Activated CD8-positive, alpha-beta memory T cell treated with anti-CD3 and anti-CD28 coated beads, Interleukin-2, amount 50 U/mL, for 1 hour (primary cell): ENCODE measurements at regions not wholly inside any gene's neighbourhood (a gene's known extent, or its start where the extent isn't known, plus 50 kb on each side); places are given as distances from the start of the nearest gene placed in this dataset.
"Not testable (repeated sequence)": the region's sequence is repeated elsewhere in the genome, so short reads cannot be mapped to it uniquely, and the experiment has no call there.

ENCODE experiments used
- DNase-seq: peaks from one replicate; pipeline ENCODE4 v3.0.0-alpha.2; 2020; ENCODE audit errors: extremely low read depth

DNA sequence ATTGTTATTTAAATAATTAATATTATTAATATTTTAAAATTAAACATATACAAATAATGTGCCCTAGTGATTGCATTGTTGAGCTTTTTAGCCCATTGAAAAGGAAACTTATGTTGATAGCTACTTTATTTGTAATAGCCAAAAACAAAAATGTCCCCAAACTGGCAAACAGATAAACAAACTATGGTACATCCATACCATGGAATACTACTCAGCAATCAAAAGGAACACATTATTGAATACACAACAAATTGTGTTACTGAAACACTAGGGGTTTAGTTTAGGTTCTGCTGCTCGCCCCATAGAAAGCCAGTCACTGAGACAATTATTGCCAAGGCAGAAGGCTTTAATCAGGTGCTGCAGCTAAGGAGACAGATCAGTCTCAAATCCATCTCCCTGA lies 239.7 kb upstream of the KITLG start:
- DNase-seq = no peak

DNA sequence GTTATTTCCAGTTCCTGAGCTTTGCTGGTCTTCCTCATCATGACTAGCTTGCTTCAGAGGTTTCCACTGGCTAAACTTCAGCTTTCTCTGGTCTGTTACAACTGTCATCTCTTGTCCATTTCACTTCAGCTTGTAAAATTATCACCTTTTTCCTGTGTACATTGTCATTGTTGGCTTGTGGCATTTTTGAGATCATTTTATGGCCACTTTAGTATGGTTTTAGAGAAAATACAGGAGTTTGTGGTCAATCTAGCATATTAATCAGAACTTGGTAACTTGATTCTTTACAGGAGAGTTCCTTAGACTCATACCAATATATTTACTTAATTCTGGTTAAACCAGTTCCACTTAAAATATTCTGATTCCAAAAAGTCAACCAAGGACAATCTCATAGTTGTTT lies 235.9 kb upstream of the KITLG start:
- no peak for DNase-seq

DNA sequence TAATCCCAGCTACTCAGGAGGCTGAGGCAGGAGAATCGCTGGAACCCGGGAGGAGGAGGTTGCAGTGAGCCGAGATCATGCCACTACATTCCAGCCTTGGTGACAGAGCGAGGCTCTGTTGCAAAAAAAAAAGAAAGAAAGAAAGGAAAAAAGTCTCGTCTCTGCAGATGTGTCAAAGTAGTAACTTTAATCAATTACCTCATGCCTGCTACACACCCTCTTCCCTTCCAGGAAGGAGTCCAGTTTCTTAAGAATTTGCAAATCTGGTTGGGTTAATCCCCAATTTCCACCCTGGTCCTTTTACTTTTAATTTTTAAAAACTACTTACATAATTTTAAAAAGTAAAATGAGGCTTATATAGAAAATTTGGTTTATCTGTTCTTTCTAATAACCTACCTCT lies 234.5 kb upstream of the KITLG start:
- no peak for DNase-seq

DNA sequence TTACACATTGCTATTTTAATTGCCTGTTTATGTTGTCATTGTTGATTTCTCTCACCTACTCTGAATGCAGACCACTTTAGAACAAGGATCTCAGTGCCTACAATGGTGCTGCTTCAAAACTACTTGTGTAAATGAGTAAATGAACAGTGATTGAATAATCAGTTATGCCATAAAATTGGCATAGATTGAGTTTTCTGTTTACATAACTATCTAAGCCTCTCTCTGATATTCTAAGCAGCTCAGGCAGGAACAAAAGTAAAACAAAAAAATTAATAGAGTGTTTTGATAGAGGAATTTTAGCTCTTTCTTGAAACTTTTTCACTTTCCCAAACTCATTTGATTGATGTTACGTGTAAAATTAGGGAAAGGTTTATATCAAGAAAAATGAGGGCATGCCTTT lies 232.3 kb upstream of the KITLG start:
- no peak for DNase-seq

DNA sequence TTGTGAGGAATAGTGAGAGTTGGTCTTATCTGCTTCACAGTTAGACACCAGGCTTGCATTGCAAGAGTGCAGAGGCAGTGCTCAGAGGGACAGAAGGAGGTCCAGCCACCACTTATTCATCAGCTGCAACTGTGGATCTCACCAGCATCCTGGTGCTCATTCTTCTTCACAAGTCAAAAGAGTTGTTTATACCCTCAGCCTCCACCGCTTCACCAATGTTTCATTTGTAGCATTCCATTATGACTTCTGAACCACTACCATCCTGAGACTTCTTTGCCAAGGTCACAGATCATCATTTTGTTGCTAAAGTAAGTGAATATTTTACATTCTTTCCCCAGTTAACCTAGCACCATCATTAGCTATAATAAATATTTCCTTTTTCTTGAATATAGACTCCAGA lies 230.5 kb upstream of the KITLG start:
- no peak for DNase-seq

DNA sequence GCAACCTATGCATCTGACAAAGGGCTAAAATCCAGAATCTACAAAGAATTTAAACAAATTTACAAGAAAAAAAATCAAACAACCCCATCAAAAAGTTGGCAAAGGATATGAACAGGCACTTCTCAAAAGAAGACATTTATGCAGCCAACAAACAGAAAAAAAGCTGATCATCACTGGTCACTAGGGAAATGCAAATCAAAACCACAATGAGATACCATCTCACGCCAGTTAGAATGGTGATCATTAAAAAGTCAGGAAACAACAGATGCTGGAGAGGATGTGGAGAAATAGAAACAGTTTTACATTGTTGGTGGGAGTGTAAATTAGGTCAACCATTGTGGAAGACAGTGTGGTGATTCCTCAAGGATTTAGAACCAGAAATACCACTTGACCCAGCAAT lies 229.6 kb upstream of the KITLG start:
- DNase-seq = not testable (repeated sequence)

DNA sequence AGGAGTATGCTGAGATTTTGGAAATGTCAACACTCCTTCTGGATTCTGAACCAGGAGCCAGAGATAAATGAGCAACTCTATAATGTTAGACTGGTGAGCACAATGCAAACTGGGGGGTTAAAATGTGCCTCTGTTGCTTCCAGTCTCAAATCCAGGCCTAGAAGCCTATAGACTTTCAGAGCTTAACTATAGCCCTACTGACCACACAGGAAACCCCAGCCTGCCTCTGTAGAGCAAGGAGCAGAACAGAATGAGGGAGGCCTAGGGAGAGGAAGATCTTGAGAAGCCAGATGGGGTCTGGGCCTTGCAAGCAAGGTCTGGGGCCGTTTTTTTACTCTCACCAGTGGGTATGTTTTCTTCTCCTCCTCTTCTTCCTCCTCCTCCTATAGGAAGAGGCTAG lies 225.4 kb upstream of the KITLG start:
- DNase-seq = no peak

DNA sequence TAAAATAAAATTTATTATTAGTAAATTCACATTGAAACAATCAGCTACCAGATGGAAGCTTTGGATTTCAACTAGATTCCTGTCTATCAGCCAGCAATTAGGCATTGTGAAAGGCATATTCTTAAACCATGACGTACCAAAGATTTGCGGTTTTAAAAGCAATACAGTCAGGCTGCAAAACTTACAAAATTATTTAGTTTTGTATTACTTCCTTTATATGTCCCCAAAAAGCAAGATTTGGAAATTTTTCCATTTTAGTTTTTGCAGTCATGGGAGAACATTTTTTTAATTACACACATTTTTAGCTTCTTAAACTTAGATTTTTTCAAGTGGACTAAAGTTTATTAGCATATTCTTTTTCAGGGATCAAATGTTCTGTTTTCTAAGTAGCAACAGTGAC lies 225.0 kb upstream of the KITLG start:
- no peak for DNase-seq

DNA sequence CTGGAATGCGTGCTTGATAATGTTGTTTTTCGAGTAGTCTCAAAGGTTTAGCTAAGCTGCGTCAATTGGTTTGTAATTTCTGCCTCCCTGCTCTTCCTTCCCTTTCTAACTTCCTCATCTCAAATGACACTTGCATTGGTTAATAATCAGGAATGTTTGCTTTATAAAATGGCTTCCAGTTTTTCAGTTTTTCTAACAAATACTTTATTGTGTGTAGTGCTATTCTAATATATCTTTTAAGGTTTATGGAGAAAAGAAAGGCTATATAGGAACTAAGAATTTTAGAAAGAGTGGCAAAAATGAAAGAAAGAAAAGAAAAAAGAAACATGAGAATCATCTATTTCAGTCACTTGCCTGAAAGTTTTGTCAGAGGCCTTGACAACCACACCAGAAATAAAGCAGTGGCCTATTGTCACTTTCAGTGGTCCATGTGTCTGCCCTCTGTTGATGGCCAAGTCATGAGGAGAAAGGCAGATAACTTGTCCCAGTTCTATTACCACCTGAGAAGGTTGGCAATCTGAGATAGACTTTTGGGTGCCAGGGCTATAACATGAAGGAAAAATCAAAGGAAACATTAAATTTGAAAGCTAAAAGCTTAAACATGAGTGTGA lies 221.9 kb upstream of the KITLG start:
- DNase-seq = no peak

DNA sequence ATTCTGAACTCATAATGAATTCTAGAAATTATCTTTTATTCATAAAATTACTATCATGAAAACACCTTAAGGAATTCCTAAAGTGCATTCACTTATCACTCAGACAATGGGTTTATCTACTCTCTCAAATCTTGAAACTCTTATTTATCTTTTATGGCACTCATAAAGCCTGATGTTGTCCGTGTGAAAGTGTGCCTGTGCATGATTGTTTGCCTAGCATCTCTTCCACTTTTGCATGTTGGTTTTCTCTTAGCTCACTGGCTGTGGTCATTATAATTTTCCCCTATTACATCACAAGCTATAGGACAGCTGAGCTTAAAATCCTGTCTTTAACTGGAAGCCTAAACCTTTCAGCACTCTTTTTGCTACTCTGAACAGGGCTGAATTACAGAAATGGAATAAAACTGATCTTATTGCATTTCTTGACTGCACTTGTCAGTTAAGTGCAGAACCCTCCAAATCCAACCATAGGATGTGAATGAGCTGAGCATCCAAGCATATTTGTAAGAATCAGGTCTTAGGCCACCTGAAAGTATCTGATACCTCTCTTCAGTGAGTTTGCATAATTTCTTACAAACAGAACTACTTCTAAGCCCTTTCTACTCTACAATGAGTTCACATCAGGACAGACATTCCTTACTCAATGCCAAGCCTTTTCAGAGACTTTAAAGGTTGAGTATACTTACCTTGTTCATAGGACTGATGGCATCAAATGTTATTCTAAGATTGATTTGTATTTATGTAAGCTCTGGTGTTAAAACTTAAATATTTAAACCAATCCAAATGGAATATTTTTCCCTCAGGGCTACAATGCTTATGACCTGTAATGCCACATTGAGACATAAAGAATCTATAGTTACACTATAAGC lies 221.2 kb upstream of the KITLG start:
- no peak for DNase-seq

DNA sequence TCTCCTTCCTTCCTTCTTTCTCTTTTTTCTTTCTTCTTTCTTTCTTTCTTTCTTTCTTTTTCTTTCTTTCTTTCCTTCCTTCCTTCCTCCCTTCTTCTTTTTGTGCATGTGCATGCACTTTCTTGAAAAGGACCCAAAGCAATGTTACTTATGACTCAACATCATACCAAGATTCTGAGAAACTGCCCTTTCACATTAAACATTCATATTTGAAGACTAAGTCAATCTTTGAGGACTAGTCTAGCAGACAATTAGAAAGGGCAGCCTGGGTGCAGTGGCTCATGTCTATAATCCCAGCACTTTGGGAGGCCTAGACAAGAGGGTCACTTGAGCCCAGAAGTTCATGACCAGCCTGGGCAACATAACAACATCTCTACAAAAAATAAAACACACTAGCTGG lies 212.8 kb upstream of the KITLG start:
- DNase-seq = no peak

DNA sequence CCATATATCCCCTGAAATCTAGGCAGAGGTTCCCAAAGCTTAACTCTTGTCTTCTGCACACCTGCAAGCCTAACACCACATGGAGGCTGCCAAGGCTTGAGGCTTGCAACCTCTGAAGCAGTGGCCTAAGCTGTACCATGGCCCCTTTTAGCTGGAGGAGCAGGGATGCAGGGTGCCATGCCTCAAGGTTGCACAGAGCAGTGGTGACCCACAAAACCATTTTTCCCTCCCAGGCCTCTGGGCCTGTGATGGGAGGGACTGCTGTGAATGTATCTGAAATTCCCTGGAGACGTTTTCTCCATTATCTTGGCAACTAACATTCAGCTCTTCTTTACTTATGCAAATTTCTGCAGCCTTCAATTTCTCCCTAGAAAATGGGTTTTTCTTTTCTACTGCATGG lies 210.0 kb upstream of the KITLG start:
- no peak for DNase-seq

DNA sequence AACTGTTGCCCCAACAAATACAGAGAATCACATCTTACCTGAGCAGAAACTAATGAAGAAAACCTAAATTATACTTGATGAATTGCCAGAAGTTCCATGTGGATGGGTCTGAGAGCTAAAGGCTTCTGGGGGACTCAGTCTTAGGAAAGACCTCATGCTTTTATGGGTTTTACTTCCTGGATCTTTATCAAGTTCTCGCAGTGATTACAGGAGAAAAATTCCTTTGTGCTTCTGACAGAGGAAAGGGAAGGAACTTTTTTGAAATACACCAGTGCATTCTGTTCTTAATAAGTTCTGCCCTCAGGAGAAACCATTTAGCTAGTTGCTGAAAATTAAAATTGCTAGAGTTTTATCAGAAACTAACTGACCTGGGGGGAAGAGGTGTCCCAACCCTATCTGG lies 203.9 kb upstream of the KITLG start:
- DNase-seq = no peak

DNA sequence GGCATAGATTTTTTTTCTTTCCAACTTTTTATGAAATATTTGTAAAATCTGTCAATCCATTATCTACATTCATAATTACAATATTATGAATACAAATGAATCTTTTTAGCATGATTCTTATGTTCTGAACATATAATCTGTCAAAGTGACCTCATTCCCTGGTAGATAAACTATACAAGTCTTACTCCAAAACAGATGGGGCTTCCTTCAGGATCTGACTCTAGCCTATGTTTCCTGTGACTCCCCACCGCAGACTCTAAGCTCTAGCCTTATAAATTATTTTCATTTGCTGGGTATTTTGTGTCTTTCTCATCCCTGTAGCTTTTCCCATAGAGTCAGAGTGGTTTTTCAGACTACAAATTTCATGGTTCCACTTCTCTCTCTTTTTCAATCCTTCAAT lies 202.1 kb upstream of the KITLG start:
- DNase-seq = no peak

DNA sequence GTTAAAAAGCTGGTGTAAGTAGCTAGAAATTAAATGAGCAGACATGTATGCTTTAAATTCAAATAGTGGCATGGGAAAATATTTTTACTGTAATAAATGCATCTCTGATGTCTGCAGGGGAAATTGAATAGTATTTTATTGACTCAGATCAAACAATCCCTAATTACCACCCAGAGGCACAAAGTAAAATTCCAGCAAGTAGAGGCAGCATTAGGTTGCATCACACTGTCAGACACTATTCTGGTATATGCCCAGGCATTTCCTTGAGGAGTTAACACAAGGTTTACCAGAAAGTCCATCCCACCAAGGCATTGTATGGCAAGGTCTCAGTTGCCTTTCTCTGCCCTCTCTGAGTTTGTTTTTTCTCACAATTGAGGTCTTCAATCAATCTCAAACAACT lies 201.6 kb upstream of the KITLG start:
- DNase-seq = no peak

DNA sequence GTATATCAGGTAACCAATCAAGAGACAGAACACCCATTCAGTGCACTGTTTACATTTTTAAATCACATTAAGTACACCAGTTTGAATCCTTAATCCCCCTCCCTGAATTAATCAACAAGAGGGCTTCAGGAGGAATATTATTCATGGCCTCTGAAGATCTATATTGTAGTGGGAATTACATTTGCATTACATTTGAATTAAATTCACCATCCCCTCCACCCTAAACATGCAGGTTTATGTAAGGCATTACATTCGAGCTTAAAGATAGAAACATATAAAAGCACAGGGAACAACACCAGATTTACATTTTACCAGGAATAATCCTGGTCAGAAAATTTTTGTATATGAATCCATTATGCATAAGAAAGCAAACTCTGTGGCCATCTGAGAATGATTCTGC lies 197.8 kb upstream of the KITLG start:
- no peak for DNase-seq

DNA sequence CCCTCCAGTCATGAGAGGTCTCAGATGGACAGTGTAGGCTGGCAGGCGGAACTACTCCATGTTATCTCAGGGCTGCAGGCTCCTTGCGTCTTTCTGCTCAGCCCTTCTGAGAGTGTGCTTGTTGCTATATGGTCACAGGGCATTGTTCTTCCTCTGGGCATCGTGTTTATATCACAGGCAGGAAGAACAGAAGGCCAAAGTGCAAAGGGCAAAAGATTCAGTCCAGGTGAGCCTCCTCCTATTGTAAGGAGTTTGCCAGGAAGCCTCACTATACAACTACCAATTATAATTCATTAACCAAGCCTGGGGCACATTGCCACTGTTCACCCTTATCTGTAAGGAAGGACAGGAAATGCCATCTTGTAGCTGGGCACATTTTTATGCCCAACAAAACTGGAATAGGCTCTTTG lies 195.5 kb upstream of the KITLG start:
- DNase-seq = no peak

DNA sequence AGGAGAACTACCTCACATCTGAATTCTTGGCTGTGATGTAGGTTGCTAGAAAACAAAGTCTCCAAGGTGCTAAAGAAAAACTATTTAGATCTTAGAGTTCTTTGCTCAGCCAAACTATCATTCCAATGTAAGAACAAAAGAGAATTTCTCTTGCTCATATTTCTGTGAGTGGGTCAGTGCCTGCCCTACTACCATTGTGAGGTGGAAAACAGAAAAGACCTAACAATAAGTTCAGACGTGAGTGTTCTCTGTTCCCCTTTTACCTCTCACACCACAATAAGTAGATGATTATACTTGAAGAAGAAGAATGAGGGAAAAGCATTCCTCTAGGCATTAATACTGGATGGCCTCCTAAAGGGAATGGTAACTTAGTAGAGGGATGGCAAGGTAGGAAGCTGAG lies 187.4 kb upstream of the KITLG start:
- no peak for DNase-seq

DNA sequence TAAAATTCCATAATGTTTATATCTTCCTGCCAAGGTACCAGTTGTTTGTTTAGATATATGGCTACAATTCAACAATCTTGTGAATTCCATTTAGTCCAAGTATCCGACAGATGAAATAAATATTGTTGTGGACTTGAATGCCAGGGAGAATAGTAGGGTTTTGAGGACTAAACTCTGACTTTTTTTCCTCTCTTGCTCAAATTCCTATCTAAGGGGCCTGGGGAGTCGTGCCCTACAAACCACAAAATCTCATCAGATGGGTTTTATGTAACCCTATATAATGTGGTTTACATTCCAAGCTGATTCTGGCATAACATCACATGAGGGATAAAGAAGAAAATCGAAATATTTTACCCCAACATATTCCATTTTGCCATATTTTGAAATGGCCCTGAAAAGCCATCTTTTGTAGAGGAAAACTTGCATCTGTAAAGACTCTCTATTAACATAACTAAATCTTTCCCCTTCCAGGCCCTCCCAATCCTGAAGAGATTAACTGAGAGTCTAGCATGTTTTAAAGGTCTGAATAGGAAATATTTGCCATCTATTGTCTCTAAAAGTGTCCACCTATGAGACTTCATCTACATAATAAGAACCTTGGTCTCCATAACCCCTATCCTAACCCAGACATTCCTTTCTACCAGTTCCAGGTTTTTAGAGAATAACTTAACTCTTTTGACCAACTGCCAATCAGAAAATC lies 184.7 kb upstream of the KITLG start:
- no peak for DNase-seq

DNA sequence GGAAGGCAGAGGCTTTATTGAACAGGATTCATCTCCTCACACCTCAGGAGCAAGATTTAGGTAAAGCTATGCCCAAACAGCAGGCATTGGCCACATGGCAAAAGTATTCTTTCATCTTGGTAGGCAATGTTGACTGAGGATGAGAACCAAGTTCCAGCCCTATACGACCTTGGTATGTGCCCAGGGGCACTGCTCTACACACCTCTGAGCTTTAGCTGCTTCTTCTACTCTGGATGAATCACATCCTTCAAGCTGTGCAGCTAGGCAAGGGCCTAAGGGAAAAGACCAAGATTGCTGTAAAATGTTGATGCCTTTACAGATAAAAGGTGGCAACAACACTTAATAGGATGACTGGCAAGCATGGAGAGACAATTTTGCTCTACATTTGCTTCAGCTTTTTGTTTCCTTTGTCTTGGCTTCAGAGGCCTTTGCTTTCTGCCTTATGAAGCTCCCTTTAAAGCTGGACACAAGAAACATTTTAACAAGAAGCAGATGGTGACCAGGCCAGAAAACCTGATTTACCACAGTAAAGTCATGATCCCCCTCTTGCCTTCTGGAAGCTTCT lies 183.3 kb upstream of the KITLG start:
- no peak for DNase-seq

DNA sequence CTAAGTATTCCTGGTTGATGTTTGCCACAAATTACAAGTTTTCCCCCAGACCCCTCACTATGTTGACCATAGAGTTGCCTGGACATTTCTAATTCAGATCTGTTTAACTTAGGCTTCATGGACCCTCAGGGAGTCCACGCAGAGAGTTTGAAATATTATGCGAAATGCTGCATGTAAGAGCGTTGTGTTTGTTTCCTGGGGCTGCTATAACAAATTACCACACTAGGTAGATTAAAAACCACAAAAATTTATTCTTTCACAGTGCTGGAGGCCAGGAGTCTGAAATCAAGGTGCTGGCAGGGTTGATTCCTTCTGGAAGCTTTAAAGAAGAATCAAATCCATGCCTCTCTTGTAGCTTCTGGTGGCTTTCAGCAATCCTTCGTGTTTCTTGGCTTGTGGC lies 177.9 kb upstream of the KITLG start:
- no peak for DNase-seq

DNA sequence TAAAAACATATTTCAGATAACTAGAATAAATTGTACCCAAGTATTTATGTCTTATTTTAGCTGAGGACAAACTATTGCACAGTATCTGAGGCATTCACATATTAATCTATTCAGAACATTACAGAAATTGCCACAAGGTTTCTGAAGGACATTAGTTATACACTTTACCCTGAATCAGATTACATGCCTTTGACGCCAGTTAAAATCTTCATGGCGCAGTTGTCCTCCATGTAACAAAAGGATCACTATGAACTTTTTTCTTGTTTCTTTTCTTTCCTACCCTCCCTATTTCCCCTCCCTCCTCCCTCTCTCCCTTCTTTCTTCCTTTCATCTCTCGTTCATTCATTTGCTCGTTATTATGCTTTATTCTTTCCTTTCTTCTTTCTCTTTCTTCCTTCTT lies 176.6 kb upstream of the KITLG start:
- DNase-seq = no peak

DNA sequence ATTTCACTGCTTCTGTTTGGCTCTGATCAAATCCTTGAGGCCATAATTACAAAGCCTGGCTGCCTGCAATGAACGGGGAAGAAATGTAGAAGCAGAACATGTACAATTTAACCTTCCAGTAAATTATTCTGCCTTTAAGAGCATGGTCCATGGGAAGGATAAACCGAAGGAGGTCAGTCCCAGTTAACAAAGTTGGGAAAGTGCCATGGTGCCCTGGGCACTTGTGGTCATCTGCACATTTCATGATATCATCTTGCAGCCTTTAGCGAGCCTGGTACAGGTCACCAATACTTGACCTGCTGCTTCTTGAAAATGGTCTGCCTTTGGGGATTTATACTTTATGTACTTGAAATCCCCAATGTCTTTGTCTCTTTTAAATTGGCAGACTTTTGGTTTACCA lies 175.9 kb upstream of the KITLG start:
- no peak for DNase-seq
